A673 (cell line): ENCODE measurements at regions not wholly inside any gene's neighbourhood (a gene's known extent, or its start where the extent isn't known, plus 50 kb on each side); places are given as distances from the start of the nearest gene placed in this dataset.
A peak's percentile ranks its signal among the peaks of the same experiment; 100 is the strongest.

Experiments
- BruUV-seq: library from RNA; stranded (reverse); fragments of 400-500 nt; replicated peaks from 2 replicates; lab custom pipeline; 2021; lab: Mats Ljungman, UMichigan
- CTCF ChIA-PET: fragments of 300-600 bp; sonication (Branson Sonifier 250); formaldehyde crosslinking; loops from one replicate; lab custom pipeline; 2022; ENCODE audit warnings: antibody characterized with exemption; lab: Charles Lee
- POLR2A ChIA-PET: fragments of 300-600 bp; sonication (Branson Sonifier 250); formaldehyde crosslinking; loops from one replicate; lab custom pipeline; 2022; ENCODE audit warnings: antibody characterized with exemption; ENCODE audit not compliant: low non-redundant PET; lab: Charles Lee
- DNase-seq: peaks from one replicate; pipeline ENCODE4 v3.0.0-alpha.2; 2015; ENCODE audit warnings: low spot score
- H3K27ac ChIP-seq: fragments of 200-600 bp; sonication (generic); 2 replicates; pipeline ENCODE4 v1.5.1; 2016; ENCODE audit warnings: mixed run types, low read depth, mild to moderate bottlenecking, mixed read lengths, antibody characterized with exemption, low read length; ENCODE audit not compliant: poor library complexity, severe bottlenecking
- H3K27me3 ChIP-seq: fragments of 200-600 bp; sonication (generic); replicated peaks from 2 replicates; pipeline ENCODE4 v1.6.1; 2017; ENCODE audit warnings: mixed run types, low read depth, mild to moderate bottlenecking, mixed read lengths, antibody characterized with exemption, low read length; ENCODE audit not compliant: insufficient read depth, poor library complexity
- H3K36me3 ChIP-seq: fragments of 200-600 bp; sonication (generic); 2 replicates; pipeline ENCODE4 v1.6.1; 2016; ENCODE audit warnings: mixed run types, mild to moderate bottlenecking, mixed read lengths, antibody characterized with exemption, low read length; ENCODE audit not compliant: insufficient read depth, poor library complexity, severe bottlenecking
- H3K4me1 ChIP-seq: fragments of 200-600 bp; sonication (generic); 2 replicates; pipeline ENCODE4 v1.6.1; 2017; ENCODE audit warnings: mixed run types, mild to moderate bottlenecking, mixed read lengths, antibody characterized with exemption, low read length; ENCODE audit not compliant: insufficient read depth, poor library complexity, severe bottlenecking
- H3K4me3 ChIP-seq: fragments of 200-600 bp; sonication (generic); 2 replicates; pipeline ENCODE4 v1.5.1; 2016; ENCODE audit warnings: low read depth, mixed run types, mild to moderate bottlenecking, mixed read lengths, low read length; ENCODE audit not compliant: poor library complexity, severe bottlenecking
- H3K9me3 ChIP-seq: fragments of 200-600 bp; sonication (generic); 2 replicates; pipeline ENCODE4 v1.6.1; 2016; ENCODE audit warnings: mixed run types, low read depth, mild to moderate bottlenecking, mixed read lengths, antibody characterized with exemption, low read length; ENCODE audit not compliant: poor library complexity, severe bottlenecking
- EZH2 ChIP-seq: fragments of 200-600 bp; sonication (generic); IDR thresholded peaks from 2 replicates; pipeline ENCODE4 v1.6.1; 2017; ENCODE audit warnings: borderline replicate concordance, low read depth, mild to moderate bottlenecking, mixed read lengths, antibody characterized with exemption, low read length; ENCODE audit not compliant: poor library complexity, severe bottlenecking
- intact Hi-C: fragments of 100-400 bp; cut with micrococcal nuclease; formaldehyde crosslinking; loops from one replicate; pipeline ENCODE4 v1.10.0; 2022; ENCODE audit not compliant: unreplicated experiment
- TF ChIP-seq, protein P1 (sequence below): fragments of 300-800, 200-600 bp; sonication (generic); conservative IDR thresholded peaks from 2 replicates; pipeline ENCODE4 v1.5.1; 2017; ENCODE audit warnings: low read depth, mild to moderate bottlenecking, antibody characterized with exemption, low read length, moderate library complexity, mixed read lengths

DNA sequence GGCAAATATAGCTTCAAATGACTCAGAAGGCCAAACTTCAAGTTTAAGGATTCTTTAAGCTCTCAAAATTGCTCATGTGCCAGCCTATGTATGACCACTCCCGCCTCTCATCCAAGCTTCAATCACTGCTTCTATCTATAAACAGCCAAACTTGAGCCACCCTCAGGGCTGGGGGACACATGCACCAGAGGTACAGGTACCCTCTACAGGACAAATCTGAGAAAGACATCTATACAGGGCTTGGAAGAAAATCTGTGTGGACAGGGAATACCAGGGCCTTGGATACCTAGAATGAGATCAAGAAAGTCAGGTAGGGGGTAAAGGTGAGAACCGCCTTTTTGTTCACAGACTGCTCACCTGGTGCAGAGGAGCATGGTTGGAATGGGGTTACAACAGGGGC, 217.9 kb downstream of the ATPSCKMT start:
- ChIA-PET POLR2A (no interaction called here), CTCF (no interaction called here)
- H3K27ac ChIP-seq, result no peak overlapping the region
- intact Hi-C loops, result no loop called here
- no TSS peak for BruUV-seq
- no peak for DNase-seq
- H3K36me3 ChIP-seq, result no peaks in the 10 kb centered on the region
- no peaks in the 10 kb centered on the region for H3K4me1 ChIP-seq
- no peaks in the 10 kb centered on the region for H3K9me3 ChIP-seq
- TF ChIP-seq, protein P1, sequence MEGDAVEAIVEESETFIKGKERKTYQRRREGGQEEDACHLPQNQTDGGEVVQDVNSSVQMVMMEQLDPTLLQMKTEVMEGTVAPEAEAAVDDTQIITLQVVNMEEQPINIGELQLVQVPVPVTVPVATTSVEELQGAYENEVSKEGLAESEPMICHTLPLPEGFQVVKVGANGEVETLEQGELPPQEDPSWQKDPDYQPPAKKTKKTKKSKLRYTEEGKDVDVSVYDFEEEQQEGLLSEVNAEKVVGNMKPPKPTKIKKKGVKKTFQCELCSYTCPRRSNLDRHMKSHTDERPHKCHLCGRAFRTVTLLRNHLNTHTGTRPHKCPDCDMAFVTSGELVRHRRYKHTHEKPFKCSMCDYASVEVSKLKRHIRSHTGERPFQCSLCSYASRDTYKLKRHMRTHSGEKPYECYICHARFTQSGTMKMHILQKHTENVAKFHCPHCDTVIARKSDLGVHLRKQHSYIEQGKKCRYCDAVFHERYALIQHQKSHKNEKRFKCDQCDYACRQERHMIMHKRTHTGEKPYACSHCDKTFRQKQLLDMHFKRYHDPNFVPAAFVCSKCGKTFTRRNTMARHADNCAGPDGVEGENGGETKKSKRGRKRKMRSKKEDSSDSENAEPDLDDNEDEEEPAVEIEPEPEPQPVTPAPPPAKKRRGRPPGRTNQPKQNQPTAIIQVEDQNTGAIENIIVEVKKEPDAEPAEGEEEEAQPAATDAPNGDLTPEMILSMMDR, result no peak
- TF ChIP-seq EZH2, result no peak
- H3K4me3 ChIP-seq, result no peak overlapping the region
- H3K27me3 ChIP-seq, result no peaks in the 10 kb centered on the region

- Histone ChIP-seq H3K36me3 (no peaks in the 10 kb centered on the region), H3K27me3 (no peaks in the 10 kb centered on the region), H3K4me3 (no peak overlapping the region), H3K9me3 (no peaks in the 10 kb centered on the region), H3K4me1 (no peaks in the 10 kb centered on the region), H3K27ac (no peak overlapping the region)
- no peak for TF ChIP-seq EZH2
- TF ChIP-seq, protein P1, result peak; percentile 43
- CTCF ChIA-PET, result no interaction called here
- intact Hi-C loops, result no loop called here
- POLR2A ChIA-PET, result no interaction called here
- BruUV-seq, result no TSS peak
- peak; percentile 10 for DNase-seq
Observed at GRCh38 chr5:10030219-10030831, 219.4 kb downstream of the ATPSCKMT start.

- intact Hi-C loops, result loop anchor here (10.0 kb wide), 1 partner anchor 659 kb away; no protein-coding TSS in a partner anchor
- H3K36me3 ChIP-seq, result no peaks in the 10 kb centered on the region
- BruUV-seq, result no TSS peak
- H3K4me3 ChIP-seq, result no peak overlapping the region
- no peak overlapping the region for H3K27ac ChIP-seq
- no peak for DNase-seq
- no peak for TF ChIP-seq EZH2
- TF ChIP-seq, protein P1, result no peak
- ChIA-PET POLR2A (no interaction called here), CTCF (no interaction called here)
- H3K27me3 ChIP-seq, result no peaks in the 10 kb centered on the region
- no peaks in the 10 kb centered on the region for H3K9me3 ChIP-seq
- H3K4me1 ChIP-seq, result no peaks in the 10 kb centered on the region
Observed at GRCh38 chr5:10023494-10023893, 226.2 kb downstream of the ATPSCKMT start.
